K562 (cell line): ENCODE measurements at regions not wholly inside any gene's neighbourhood (a gene's known extent, or its start where the extent isn't known, plus 50 kb on each side); places are given as distances from the start of the nearest gene placed in this dataset.

Experiments
- MAZ ChIP-seq, 2 experiments: fragments of 450-650 bp in 1 of 2; sonication (generic) in 1 of 2; formaldehyde crosslinking; IDR thresholded peaks in 1 of 2; conservative IDR thresholded peaks in 1 of 2; 2 replicates each; pipeline versions ENCODE4 v1.4.0 to v1.5.0; 2020; ENCODE audit warnings: mild to moderate bottlenecking in 1 of 2, missing genetic modification reagents in 1 of 2
- RBBP5 ChIP-seq: fragments of 200-600 bp; sonication (generic); IDR thresholded peaks from 2 replicates; pipeline ENCODE4 v1.6.1; 2012; ENCODE audit warnings: borderline replicate concordance, mild to moderate bottlenecking, low read length, control low read depth, inconsistent platforms; ENCODE audit not compliant: insufficient read depth, poor library complexity, severe bottlenecking
- RBM22 ChIP-seq: fragments of 200-400 bp; formaldehyde crosslinking; IDR thresholded peaks from 2 replicates; pipeline ENCODE4 v1.6.1; 2018; ENCODE audit warnings: low read length, low read depth; ENCODE audit not compliant: poor library complexity, severe bottlenecking
- TEAD4 ChIP-seq, 2 experiments: sonication (generic) in 1 of 2; formaldehyde crosslinking in 1 of 2; IDR thresholded peaks; 2 replicates each; pipeline versions ENCODE4 v1.6.1 to v1.8.0; 2012 to 2022; ENCODE audit warnings: borderline replicate concordance in 1 of 2, inconsistent platforms in 1 of 2, low read length in 1 of 2, mild to moderate bottlenecking in 1 of 2, missing genetic modification reagents in 1 of 2
- XRCC5 ChIP-seq: fragments of 200-400 bp; formaldehyde crosslinking; IDR thresholded peaks from 2 replicates; pipeline ENCODE4 v1.6.1; 2017; ENCODE audit warnings: low read depth, mild to moderate bottlenecking, low read length
- TF ChIP-seq, protein P1 (sequence below): sonication (generic); formaldehyde crosslinking; IDR thresholded peaks from 2 replicates; pipeline ENCODE4 v1.8.0; 2022; ENCODE audit warnings: mild to moderate bottlenecking, missing genetic modification reagents
- TF ChIP-seq, protein P2 (sequence below): fragments of 450-650 bp; formaldehyde crosslinking; IDR thresholded peaks from 2 replicates; pipeline ENCODE4 v1.4.0; 2020; ENCODE audit warnings: mild to moderate bottlenecking, mixed read lengths

DNA sequence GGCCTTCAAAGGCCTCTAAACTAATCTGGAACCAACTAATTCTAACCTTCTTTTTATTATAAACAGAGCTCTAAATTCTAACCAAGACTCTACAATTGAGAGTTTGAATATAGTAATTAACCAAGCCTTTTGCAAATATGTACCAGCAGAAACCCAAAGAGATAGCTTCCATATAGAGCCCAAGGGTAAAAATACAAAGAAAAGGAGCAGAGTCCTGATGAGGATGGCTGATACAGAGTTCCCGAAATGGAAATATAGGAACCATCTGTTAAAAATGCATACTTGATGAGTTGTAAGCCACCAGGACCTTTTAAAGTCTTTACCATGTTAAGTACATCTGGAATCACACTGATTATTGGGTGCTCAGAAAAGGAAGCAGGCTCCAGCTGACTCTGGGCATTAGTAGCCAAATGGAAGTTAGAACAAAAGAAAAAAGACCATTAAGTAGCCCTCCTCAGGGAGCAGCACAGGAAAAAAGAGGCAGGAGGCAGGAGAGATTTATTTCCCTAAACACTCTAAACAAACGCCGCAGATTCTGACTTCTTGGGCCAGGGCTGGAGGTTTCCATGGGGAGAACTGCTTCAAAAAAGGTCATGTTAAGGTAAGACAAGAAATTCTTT, 463.1 kb upstream of the FAT3 start:
- TF ChIP-seq TEAD4 (IDR thresholded peaks at IDR 0.05; ENCODE audit: low read length) (no peak), TEAD4 (CRISPR knock-in tag; IDR thresholded peaks at IDR 0.05; ENCODE audit: borderline replicate concordance) (no peak), RBBP5 (no peak), XRCC5 (no peak), MAZ (CRISPR knock-in tag; conservative IDR thresholded peaks at IDR 0.05 in 1 of 2, IDR thresholded peaks at IDR 0.05 in 1 of 2) (no peak), RBM22 (no peak)
- TF ChIP-seq, protein P1, sequence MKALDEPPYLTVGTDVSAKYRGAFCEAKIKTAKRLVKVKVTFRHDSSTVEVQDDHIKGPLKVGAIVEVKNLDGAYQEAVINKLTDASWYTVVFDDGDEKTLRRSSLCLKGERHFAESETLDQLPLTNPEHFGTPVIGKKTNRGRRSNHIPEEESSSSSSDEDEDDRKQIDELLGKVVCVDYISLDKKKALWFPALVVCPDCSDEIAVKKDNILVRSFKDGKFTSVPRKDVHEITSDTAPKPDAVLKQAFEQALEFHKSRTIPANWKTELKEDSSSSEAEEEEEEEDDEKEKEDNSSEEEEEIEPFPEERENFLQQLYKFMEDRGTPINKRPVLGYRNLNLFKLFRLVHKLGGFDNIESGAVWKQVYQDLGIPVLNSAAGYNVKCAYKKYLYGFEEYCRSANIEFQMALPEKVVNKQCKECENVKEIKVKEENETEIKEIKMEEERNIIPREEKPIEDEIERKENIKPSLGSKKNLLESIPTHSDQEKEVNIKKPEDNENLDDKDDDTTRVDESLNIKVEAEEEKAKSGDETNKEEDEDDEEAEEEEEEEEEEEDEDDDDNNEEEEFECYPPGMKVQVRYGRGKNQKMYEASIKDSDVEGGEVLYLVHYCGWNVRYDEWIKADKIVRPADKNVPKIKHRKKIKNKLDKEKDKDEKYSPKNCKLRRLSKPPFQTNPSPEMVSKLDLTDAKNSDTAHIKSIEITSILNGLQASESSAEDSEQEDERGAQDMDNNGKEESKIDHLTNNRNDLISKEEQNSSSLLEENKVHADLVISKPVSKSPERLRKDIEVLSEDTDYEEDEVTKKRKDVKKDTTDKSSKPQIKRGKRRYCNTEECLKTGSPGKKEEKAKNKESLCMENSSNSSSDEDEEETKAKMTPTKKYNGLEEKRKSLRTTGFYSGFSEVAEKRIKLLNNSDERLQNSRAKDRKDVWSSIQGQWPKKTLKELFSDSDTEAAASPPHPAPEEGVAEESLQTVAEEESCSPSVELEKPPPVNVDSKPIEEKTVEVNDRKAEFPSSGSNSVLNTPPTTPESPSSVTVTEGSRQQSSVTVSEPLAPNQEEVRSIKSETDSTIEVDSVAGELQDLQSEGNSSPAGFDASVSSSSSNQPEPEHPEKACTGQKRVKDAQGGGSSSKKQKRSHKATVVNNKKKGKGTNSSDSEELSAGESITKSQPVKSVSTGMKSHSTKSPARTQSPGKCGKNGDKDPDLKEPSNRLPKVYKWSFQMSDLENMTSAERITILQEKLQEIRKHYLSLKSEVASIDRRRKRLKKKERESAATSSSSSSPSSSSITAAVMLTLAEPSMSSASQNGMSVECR (CRISPR knock-in tag) = no peak
- TF ChIP-seq, protein P2, sequence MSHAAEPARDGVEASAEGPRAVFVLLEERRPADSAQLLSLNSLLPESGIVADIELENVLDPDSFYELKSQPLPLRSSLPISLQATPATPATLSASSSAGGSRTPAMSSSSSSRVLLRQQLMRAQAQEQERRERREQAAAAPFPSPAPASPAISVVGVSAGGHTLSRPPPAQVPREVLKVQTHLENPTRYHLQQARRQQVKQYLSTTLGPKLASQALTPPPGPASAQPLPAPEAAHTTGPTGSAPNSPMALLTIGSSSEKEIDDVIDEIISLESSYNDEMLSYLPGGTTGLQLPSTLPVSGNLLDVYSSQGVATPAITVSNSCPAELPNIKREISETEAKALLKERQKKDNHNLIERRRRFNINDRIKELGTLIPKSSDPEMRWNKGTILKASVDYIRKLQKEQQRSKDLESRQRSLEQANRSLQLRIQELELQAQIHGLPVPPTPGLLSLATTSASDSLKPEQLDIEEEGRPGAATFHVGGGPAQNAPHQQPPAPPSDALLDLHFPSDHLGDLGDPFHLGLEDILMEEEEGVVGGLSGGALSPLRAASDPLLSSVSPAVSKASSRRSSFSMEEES = no peak
